A549 (cell line): ENCODE measurements at regions not wholly inside any gene's neighbourhood (a gene's known extent, or its start where the extent isn't known, plus 50 kb on each side); places are given as distances from the start of the nearest gene placed in this dataset.

ENCODE experiments used
- ATAC-seq, 2 experiments: fragments of 200-7000 bp in 1 of 2; fragments of >200 bp in 1 of 2; cut with Nextera tagmentation in 1 of 2; cut with Tn5 transposase in 1 of 2; 3 replicates each; pipeline versions ENCODE4 v1.8.0 to v1.9.1; 2018 to 2020; ENCODE audit warnings: mild to moderate bottlenecking in 1 of 2, moderate library complexity in 1 of 2
- CTCF ChIA-PET: fragments of 300-600 bp; sonication (Branson Sonifier 250); formaldehyde crosslinking; extraction: SDS; loops from one replicate; lab custom pipeline; 2021; ENCODE audit warnings: antibody characterized with exemption, inconsistent platforms; lab: Yijun Ruan, JAX
- POLR2A ChIA-PET: fragments of 350-600 bp; formaldehyde crosslinking; extraction: SDS; loops from one replicate; lab custom pipeline; 2021; ENCODE audit warnings: antibody characterized with exemption, inconsistent platforms; lab: Yijun Ruan, JAX
- DNase-seq, 2 experiments: peaks; one replicate each; pipeline versions ENCODE4 v3.0.0 to v3.0.0-alpha.2; 2011 to 2016; ENCODE audit warnings: low read depth in 1 of 2, low spot score in 1 of 2
- FAIRE-seq: peaks from 2 replicates; lab custom pipeline; 2011; peaks lifted over from hg19 to GRCh38; lab: Jason Lieb, UNC
- H3K27ac ChIP-seq, 2 experiments: fragments of >200 bp; sonication (Bioruptor Twin); formaldehyde crosslinking; 3 replicates each; pipeline ENCODE4 v1.5.1; 2016 to 2017
- H3K4me1 ChIP-seq: fragments of >200 bp; sonication (Bioruptor Twin); formaldehyde crosslinking; 3 replicates; pipeline ENCODE4 v1.6.1; 2016
- H3K4me2 ChIP-seq: fragments of >200 bp; sonication (Bioruptor Twin); formaldehyde crosslinking; 3 replicates; pipeline ENCODE4 v1.6.1; 2016
- H3K4me3 ChIP-seq: fragments of >200 bp; sonication (Bioruptor Twin); formaldehyde crosslinking; 3 replicates; pipeline ENCODE4 v1.5.1; 2016
- H3K9me3 ChIP-seq: fragments of >200 bp; sonication (Bioruptor Twin); formaldehyde crosslinking; 3 replicates; pipeline ENCODE4 v1.6.1; 2016
- ATOH8 ChIP-seq: fragments of 250-450 bp; sonication (Bioruptor Pico); IDR thresholded peaks from 2 replicates; pipeline ENCODE4 v1.5.0; 2020; ENCODE audit warnings: low read depth, mild to moderate bottlenecking, moderate library complexity
- BHLHE40 ChIP-seq: IDR thresholded peaks from 2 replicates; pipeline ENCODE4 v1.6.1; 2012; ENCODE audit warnings: low read depth, low read length, inconsistent platforms
- CBX2 ChIP-seq: fragments of 200-600 bp; sonication (generic); IDR thresholded peaks from 2 replicates; pipeline ENCODE4 v1.6.1; 2016; ENCODE audit warnings: low read depth, mild to moderate bottlenecking, borderline replicate concordance
- CEBPB ChIP-seq, 2 experiments: fragments of >200 bp in 1 of 2; sonication (Bioruptor Twin) in 1 of 2; formaldehyde crosslinking in 1 of 2; IDR thresholded peaks; 2 replicates each; pipeline ENCODE4 v1.6.1; 2012 to 2016
- CHD2 ChIP-seq: fragments of 150-350 bp; IDR thresholded peaks from 2 replicates; pipeline ENCODE4 v1.6.1; 2014; ENCODE audit warnings: low read length; ENCODE audit not compliant: partially characterized antibody
- E2F6 ChIP-seq: IDR thresholded peaks from 2 replicates; pipeline ENCODE4 v1.6.1; 2012; ENCODE audit warnings: low read depth, borderline replicate concordance
- EHMT2 ChIP-seq: fragments of 200-600 bp; sonication (generic); IDR thresholded peaks from 2 replicates; pipeline ENCODE4 v1.6.1; 2016; ENCODE audit warnings: antibody characterized with exemption, low read depth, mild to moderate bottlenecking, moderate library complexity
- ELK1 ChIP-seq: fragments of 150-350 bp; IDR thresholded peaks from 2 replicates; pipeline ENCODE4 v1.6.1; 2014; ENCODE audit warnings: low read depth, mild to moderate bottlenecking, low read length
- FOXS1 ChIP-seq: fragments of 250-450 bp; sonication (Bioruptor Pico); IDR thresholded peaks from 2 replicates; pipeline ENCODE4 v1.5.0; 2020; ENCODE audit warnings: mild to moderate bottlenecking, moderate library complexity
- HDAC2 ChIP-seq: fragments of 200-600 bp; sonication (generic); IDR thresholded peaks from 2 replicates; pipeline ENCODE4 v1.6.1; 2016
- HES2 ChIP-seq: fragments of >200 bp; sonication (Bioruptor Twin); formaldehyde crosslinking; IDR thresholded peaks from 2 replicates; pipeline ENCODE4 v1.6.1; 2016
- HEYL ChIP-seq: fragments of 250-450 bp; sonication (Bioruptor Pico); IDR thresholded peaks from 2 replicates; pipeline ENCODE4 v1.8.0; 2021; ENCODE audit warnings: mild to moderate bottlenecking, moderate library complexity
- HOXB5 ChIP-seq: fragments of 250-450 bp; sonication (Bioruptor Pico); IDR thresholded peaks from 2 replicates; pipeline ENCODE4 v1.5.0; 2020; ENCODE audit warnings: mild to moderate bottlenecking, moderate library complexity
- JUN ChIP-seq, 2 experiments: fragments of >200 bp; sonication (Bioruptor Twin); formaldehyde crosslinking; IDR thresholded peaks; 2 replicates in 1 of 2; 3 replicates in 1 of 2; pipeline ENCODE4 v1.6.1; 2016 to 2017
- JUNB ChIP-seq: fragments of >200 bp; sonication (Bioruptor Twin); formaldehyde crosslinking; IDR thresholded peaks from 2 replicates; pipeline ENCODE4 v1.6.1; 2016
- MAX ChIP-seq: IDR thresholded peaks from 2 replicates; pipeline ENCODE4 v1.6.1; 2012
- MYC ChIP-seq: IDR thresholded peaks from 2 replicates; pipeline ENCODE4 v1.6.1; 2012; ENCODE audit warnings: mild to moderate bottlenecking, inconsistent platforms, low read length, improper control_type of control experiment, borderline replicate concordance
- NPAS2 ChIP-seq: fragments of 250-450 bp; sonication (Bioruptor Pico); IDR thresholded peaks from 2 replicates; pipeline ENCODE4 v1.8.0; 2022; ENCODE audit warnings: mild to moderate bottlenecking, moderate library complexity, borderline replicate concordance
- PBX3 ChIP-seq: IDR thresholded peaks from 2 replicates; pipeline ENCODE4 v1.6.1; 2012
- POLR2A ChIP-seq: IDR thresholded peaks from 2 replicates; pipeline ENCODE4 v1.6.1; 2012; ENCODE audit warnings: mild to moderate bottlenecking, low read length
- RARB ChIP-seq: fragments of 250-450 bp; sonication (Bioruptor Pico); IDR thresholded peaks from 2 replicates; pipeline ENCODE4 v1.8.0; 2021; ENCODE audit warnings: mild to moderate bottlenecking, moderate library complexity
- RCOR1 ChIP-seq: fragments of 150-350 bp; IDR thresholded peaks from 2 replicates; pipeline ENCODE4 v1.6.1; 2014; ENCODE audit warnings: antibody characterized with exemption, low read length, low read depth
- REST ChIP-seq: fragments of 200-600 bp; sonication (generic); IDR thresholded peaks from 2 replicates; pipeline ENCODE4 v1.6.1; 2016; ENCODE audit warnings: antibody characterized with exemption, mild to moderate bottlenecking, moderate library complexity
- RNF2 ChIP-seq: fragments of 200-600 bp; sonication (generic); IDR thresholded peaks from 2 replicates; pipeline ENCODE4 v1.6.1; 2016; ENCODE audit warnings: low read depth, mild to moderate bottlenecking, antibody characterized with exemption, moderate library complexity, borderline replicate concordance
- SREBF2 ChIP-seq: fragments of 450-650 bp; IDR thresholded peaks from 2 replicates; pipeline ENCODE4 v1.6.1; 2014; ENCODE audit warnings: mild to moderate bottlenecking, moderate library complexity
- ZC3H11A ChIP-seq: fragments of 450-650 bp; IDR thresholded peaks from 2 replicates; pipeline ENCODE4 v1.6.1; 2014; ENCODE audit warnings: antibody characterized with exemption, mild to moderate bottlenecking
- ZSCAN20 ChIP-seq: fragments of 250-450 bp; sonication (Bioruptor Pico); IDR thresholded peaks from 2 replicates; pipeline ENCODE4 v1.8.0; 2022; ENCODE audit warnings: mild to moderate bottlenecking, moderate library complexity
- WGBS: methylation state at CpG from one replicate; pipeline ENCODE4 v1.1.6; 2017; ENCODE audit errors: missing lambda C conversion rate; 5-methylcytosine and 5-hydroxymethylcytosine counted together

GRCh38 chr7:41874201-41874785 lies 171.4 kb upstream of the INHBA start:
- no peak for DNase-seq
- 2% methylated on average over 3 of the region's 3 CpGs for WGBS

GRCh38 chr7:41873741-41874140 lies 170.9 kb upstream of the INHBA start:
- DNase-seq, result no peak
- Histone ChIP-seq H3K4me1 (no peaks in the 10 kb centered on the region), H3K4me3 (no peak overlapping the region), H3K9me3 (no peaks in the 10 kb centered on the region), H3K27ac (no peak overlapping the region), H3K4me2 (no peak overlapping the region)
- POLR2A ChIA-PET, result no interaction called here
- WGBS, result 0% methylated on average over 2 of the region's 2 CpGs
- TF ChIP-seq SREBF2, result no peak
- TF ChIP-seq CEBPB (IDR thresholded peaks at IDR 0.05), result no peak
- TF ChIP-seq JUN (IDR thresholded peaks at IDR 0.05), result no peak
- no peak for TF ChIP-seq MYC
- TF ChIP-seq ZSCAN20, result no peak
- CTCF ChIA-PET, result no interaction called here
- no peak for FAIRE-seq
- no peak for ATAC-seq

More at GRCh38 chr7:41874201-41874785, 171.4 kb upstream of the INHBA start:
- H3K27ac ChIP-seq, result no peak overlapping the region
- TF ChIP-seq POLR2A (no peak), ZC3H11A (no peak), HOXB5 (CRISPR knock-in tag) (no peak), NPAS2 (CRISPR knock-in tag) (no peak), PBX3 (no peak), CBX2 (no peak), FOXS1 (no peak), BHLHE40 (no peak), CEBPB (IDR thresholded peaks at IDR 0.05) (no peak), EHMT2 (no peak), RARB (CRISPR knock-in tag) (no peak), JUN (IDR thresholded peaks at IDR 0.05) (no peak), HES2 (no peak)
- H3K4me1 ChIP-seq, result no peaks in the 10 kb centered on the region
- ChIA-PET POLR2A (no interaction called here), CTCF (no interaction called here)
- no peak overlapping the region for H3K4me2 ChIP-seq
- no peak for ATAC-seq
- H3K9me3 ChIP-seq, result no peaks in the 10 kb centered on the region
- FAIRE-seq, result no peak
- H3K4me3 ChIP-seq, result no peak overlapping the region

- WGBS, result 13% methylated on average over 1 of the region's 1 CpG
- no peaks in the 10 kb centered on the region for H3K9me3 ChIP-seq
- POLR2A ChIA-PET, result no interaction called here
- FAIRE-seq, result no peak
- H3K4me1 ChIP-seq, result no peaks in the 10 kb centered on the region
- no peak for ATAC-seq
- no peak overlapping the region for H3K27ac ChIP-seq
- no peak overlapping the region for H3K4me2 ChIP-seq
- DNase-seq, result no peak
- no peak overlapping the region for H3K4me3 ChIP-seq
- CTCF ChIA-PET, result no interaction called here
- TF ChIP-seq RNF2, result no peak
- TF ChIP-seq MYC, result no peak
- no peak for TF ChIP-seq JUNB
- TF ChIP-seq RCOR1, result no peak
- no peak for TF ChIP-seq REST
- no peak for TF ChIP-seq ATOH8 (CRISPR knock-in tag)
- no peak for TF ChIP-seq HDAC2
- TF ChIP-seq SREBF2, result no peak
- no peak for TF ChIP-seq HEYL (CRISPR knock-in tag)
- TF ChIP-seq MAX, result no peak
- TF ChIP-seq ELK1, result no peak
- no peak for TF ChIP-seq E2F6
- no peak for TF ChIP-seq CHD2
Observed at GRCh38 chr7:41872966-41873365, 170.1 kb upstream of the INHBA start.
